ENCODE measurements at regions not wholly inside any gene's neighbourhood (a gene's known extent, or its start where the extent isn't known, plus 50 kb on each side); places are given as distances from the start of the nearest gene placed in this dataset.
"Not testable (repeated sequence)": the region's sequence is repeated elsewhere in the genome, so short reads cannot be mapped to it uniquely, and the experiment has no call there.

DNA sequence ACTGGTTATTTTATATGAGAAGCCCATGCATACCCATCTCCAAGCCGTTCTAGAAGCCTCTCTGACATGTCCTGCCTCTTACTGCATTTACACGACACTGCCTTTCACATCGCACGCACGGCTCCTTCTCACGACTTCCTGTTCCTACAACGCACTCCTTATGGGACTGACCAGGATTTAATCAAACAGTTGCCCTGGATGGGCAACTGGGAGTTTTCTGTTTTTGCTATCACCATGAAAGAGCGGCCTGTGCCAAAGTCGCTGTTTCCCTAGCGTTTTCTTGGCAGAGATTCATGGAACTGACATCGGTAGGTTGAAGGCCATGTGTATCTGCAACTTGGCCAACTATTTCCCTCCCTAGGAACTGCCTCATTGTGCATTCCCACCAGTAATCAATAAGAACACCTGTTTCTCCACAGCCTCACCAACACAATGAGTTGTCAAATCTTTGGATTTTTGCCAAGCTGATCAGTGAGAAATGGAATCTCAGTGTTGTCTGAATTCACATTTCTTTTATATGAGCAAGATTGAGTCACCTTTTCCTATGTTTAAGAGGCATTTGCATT, 97.2 kb upstream of the OTOS start:
- no peaks in the 10 kb centered on the region for H3K36me3 Mint-ChIP-seq (ENCODE audit: low read depth)
- no peak overlapping the region for H3K4me3 Mint-ChIP-seq
- no peaks in the 10 kb centered on the region for H3K4me1 Mint-ChIP-seq (ENCODE audit: low read depth)
- H3K27me3 Mint-ChIP-seq (ENCODE audit: low read depth), result peaks cover 7% of the 10 kb centered on the region
- no peak overlapping the region for H3K27ac Mint-ChIP-seq
- H3K9me3 Mint-ChIP-seq, result no peaks in the 10 kb centered on the region

DNA sequence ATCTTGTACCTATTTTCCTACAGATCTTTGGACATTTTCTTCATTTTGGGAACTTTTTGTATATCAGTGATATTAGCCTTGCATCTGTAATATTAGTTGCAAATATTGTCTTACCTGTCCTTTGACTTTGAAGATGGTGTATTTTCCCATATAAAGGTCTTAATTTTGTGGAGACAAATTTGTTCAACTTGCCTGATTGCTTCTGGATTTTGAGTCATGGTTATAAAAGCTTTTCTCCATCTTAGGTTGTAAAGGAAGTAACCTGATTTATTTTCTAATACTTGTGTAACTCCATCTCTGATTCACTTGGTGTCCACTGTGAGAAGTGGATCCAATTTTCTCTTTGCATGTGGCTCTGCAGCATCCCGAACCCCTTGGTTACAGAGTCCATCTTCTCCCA, 97.7 kb upstream of the OTOS start:
- H3K9me3 Mint-ChIP-seq, result no peaks in the 10 kb centered on the region
- peaks cover 7% of the 10 kb centered on the region for H3K27me3 Mint-ChIP-seq (ENCODE audit: low read depth)
- H3K4me1 Mint-ChIP-seq (ENCODE audit: low read depth), result no peaks in the 10 kb centered on the region
- H3K4me3 Mint-ChIP-seq, result no peak overlapping the region
- H3K36me3 Mint-ChIP-seq (ENCODE audit: low read depth), result no peaks in the 10 kb centered on the region
- no peak overlapping the region for H3K27ac Mint-ChIP-seq

DNA sequence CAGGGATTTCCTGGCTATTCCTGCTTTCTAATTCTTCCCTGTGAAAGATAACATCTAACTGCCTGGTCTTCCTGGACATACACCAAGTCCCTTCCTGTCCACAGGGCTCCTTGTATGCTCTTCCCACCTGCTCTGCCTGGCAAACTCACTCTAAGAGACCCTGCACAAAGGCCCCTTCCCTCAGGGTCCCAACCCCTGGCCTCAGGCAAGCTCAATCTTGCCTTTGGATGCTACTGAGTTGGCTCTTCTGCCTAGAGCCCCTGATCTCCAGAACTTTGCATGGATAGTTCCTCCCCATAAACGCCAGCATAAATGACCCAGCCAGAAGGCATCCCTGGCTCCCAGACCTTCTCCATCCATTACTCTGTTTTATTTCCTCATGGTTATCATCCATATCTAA, 98.3 kb upstream of the OTOS start:
- H3K9me3 Mint-ChIP-seq, result no peaks in the 10 kb centered on the region
- no peaks in the 10 kb centered on the region for H3K4me1 Mint-ChIP-seq (ENCODE audit: low read depth)
- H3K27me3 Mint-ChIP-seq (ENCODE audit: low read depth), result peaks cover 7% of the 10 kb centered on the region
- H3K27ac Mint-ChIP-seq, result no peak overlapping the region
- H3K36me3 Mint-ChIP-seq (ENCODE audit: low read depth), result no peaks in the 10 kb centered on the region
- H3K4me3 Mint-ChIP-seq, result no peak overlapping the region

DNA sequence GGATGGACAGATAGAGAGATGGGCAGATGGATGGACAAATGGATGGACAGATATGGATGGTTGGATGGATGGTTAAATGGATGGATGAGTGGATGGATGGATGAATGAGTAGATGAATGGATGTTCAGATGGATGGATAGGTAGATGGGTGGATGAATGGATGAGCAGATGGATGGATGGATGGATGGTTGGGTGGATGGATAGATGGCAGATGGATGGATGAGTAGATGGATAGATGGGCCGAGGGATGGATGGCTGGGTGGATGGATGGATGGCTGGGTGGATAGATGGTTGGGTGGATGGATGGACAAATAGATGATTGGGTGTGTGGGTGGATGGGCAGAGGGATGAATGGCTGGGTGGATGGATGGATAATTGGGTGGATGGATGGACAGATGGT, 98.9 kb upstream of the OTOS start:
- Mint-ChIP-seq H3K27me3 (ENCODE audit: low read depth) (peaks cover 12% of the 10 kb centered on the region), H3K4me1 (ENCODE audit: low read depth) (no peaks in the 10 kb centered on the region), H3K36me3 (ENCODE audit: low read depth) (no peaks in the 10 kb centered on the region), H3K27ac (no peak overlapping the region), H3K9me3 (no peaks in the 10 kb centered on the region), H3K4me3 (no peak overlapping the region)

DNA sequence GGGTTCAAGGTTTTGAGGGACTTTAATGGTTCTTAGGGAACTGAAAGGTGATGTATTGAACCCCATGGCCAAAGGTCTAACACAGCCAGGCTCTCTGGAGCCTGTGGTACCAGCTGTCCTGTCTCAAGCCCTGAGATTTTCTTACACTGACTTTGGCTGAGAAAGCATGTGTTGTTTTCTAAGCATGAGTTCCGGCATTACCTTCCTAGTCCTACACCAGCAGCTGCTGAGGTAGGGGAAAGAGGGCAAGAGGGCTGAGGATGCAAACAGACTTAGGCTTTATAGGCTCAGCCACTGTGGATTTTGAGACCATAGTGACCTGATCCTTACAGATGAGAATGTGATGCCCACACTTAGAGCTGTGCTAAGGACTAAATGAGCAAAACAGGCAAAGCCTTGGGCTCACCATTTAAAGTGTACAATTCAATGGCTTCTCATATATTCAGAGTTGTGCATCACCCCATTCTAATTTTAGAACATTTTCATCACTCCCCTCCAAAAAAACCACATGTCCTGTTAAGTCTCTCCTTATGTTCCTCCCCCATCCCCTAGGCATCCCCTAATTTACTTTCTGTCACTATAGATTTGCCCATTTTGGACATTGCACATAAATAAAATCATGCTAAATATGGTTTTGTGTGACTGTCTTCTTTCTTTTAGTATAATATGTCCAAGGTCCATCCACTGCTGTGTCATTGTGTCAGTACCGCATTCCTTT, 99.7 kb upstream of the OTOS start:
- Mint-ChIP-seq H3K9me3 (no peaks in the 10 kb centered on the region), H3K27me3 (ENCODE audit: low read depth) (peaks cover 14% of the 10 kb centered on the region), H3K27ac (no peak overlapping the region), H3K4me3 (no peak overlapping the region), H3K4me1 (ENCODE audit: low read depth) (no peaks in the 10 kb centered on the region), H3K36me3 (ENCODE audit: low read depth) (no peaks in the 10 kb centered on the region)

DNA sequence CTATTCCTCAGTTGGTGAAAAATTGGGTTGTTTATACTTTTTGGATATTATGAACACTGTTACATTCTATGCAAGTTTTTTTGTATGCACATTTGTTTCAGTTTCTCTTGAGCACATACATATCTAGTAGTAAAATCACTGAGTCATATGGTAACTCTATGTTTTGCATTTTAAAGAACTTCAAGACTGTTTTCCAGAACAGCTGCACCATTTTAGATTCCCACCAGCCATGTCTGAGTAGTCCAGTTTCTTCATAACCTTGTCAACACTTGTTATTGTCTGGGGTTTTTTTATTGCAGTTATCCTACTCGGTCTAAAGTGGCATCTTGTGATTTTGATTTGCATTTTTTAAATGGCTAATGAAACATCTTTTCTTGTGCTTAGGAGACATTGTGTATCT, 100.3 kb upstream of the OTOS start:
- no peak overlapping the region for H3K4me3 Mint-ChIP-seq
- no peaks in the 10 kb centered on the region for H3K9me3 Mint-ChIP-seq
- no peaks in the 10 kb centered on the region for H3K36me3 Mint-ChIP-seq (ENCODE audit: low read depth)
- no peak overlapping the region for H3K27ac Mint-ChIP-seq
- H3K4me1 Mint-ChIP-seq (ENCODE audit: low read depth), result no peaks in the 10 kb centered on the region
- H3K27me3 Mint-ChIP-seq (ENCODE audit: low read depth), result peaks cover 14% of the 10 kb centered on the region

DNA sequence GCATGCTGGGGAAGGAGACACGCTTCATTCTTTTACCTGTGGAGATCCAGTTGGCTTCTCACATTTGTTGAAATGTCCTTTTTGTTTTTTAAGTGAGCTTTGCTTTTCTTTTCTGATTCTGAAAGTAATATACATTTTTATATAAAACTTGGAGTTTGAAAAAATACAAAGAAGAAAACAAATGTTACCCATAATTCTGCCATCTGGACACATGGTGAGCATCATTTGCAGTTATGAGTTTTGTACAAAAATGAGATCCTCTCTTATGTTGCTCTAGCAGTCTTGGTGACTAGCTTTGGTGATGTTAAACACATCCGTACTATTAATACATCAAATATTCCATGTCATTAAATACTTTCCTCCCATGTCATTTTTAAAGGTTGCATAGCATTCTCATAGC, 101.1 kb upstream of the OTOS start:
- no peaks in the 10 kb centered on the region for H3K4me1 Mint-ChIP-seq (ENCODE audit: low read depth)
- peaks cover 14% of the 10 kb centered on the region for H3K27me3 Mint-ChIP-seq (ENCODE audit: low read depth)
- H3K36me3 Mint-ChIP-seq (ENCODE audit: low read depth), result no peaks in the 10 kb centered on the region
- no peak overlapping the region for H3K4me3 Mint-ChIP-seq
- H3K9me3 Mint-ChIP-seq, result no peaks in the 10 kb centered on the region
- no peak overlapping the region for H3K27ac Mint-ChIP-seq

DNA sequence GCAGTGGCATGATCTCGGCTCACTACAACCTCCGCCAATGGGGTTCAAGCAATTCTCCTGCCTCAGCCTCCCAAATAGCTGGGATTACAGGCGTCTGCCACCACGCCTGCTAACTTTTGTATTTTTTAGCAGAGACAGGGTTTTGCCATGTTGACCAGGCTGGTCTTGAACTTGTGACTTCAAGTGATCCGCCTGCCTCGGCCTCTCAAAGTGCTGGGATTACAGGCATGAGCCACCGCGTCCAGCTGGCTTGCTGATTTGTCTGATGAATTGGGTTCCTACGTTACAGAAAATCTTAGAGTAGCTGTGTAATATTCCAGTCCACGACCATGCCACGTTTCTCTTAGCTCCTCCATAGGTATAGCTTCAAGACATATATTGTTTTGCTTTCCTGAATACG, 102.6 kb upstream of the OTOS start:
- H3K4me3 Mint-ChIP-seq; H3K27ac Mint-ChIP-seq; H3K9me3 Mint-ChIP-seq; H3K4me1 Mint-ChIP-seq (ENCODE audit: low read depth); H3K36me3 Mint-ChIP-seq (ENCODE audit: low read depth): not testable (repeated sequence)
- H3K27me3 Mint-ChIP-seq (ENCODE audit: low read depth), result peaks cover 14% of the 10 kb centered on the region

DNA sequence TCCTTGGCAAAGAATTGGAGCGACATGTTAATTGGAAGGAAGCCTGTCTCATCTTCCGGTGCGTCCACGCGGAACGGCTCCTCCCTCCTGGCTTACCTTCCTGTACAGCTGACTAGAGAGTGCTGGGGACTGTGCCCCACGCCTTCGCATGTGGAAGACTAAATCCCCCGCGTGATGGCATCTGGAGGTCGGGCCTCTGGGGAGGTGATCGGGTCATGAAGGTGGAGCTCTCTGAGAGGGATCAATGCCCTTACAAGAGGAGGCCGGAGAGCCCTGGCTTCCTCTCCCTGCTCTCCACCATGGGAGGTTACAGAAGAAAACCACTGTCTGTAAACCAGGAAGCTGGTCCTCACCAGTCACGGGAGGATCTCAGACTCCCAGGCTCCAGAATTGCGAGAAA, 104.1 kb upstream of the OTOS start:
- no peaks in the 10 kb centered on the region for H3K36me3 Mint-ChIP-seq (ENCODE audit: low read depth)
- H3K27ac Mint-ChIP-seq, result no peak overlapping the region
- H3K9me3 Mint-ChIP-seq, result no peaks in the 10 kb centered on the region
- H3K27me3 Mint-ChIP-seq (ENCODE audit: low read depth), result peaks cover 14% of the 10 kb centered on the region
- no peaks in the 10 kb centered on the region for H3K4me1 Mint-ChIP-seq (ENCODE audit: low read depth)
- no peak overlapping the region for H3K4me3 Mint-ChIP-seq

DNA sequence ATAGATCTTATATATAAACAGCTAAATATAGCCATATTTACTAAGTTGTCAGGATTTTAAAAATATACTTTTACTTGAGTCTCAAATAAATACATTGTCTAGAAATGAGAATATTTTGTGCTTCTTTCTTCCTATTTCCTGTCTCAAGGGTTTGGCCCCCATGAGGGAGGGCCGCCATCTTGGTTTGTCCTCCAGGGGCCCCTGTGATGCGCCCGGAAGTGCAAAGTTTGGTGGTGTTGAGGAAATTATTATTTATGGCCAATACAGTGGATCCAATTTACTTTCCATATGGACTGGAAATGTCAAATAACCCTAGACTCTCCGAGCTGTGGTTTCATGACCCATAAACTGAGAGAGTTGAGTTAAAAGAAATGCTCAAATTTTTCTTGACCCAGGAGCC, 104.7 kb upstream of the OTOS start:
- H3K36me3 Mint-ChIP-seq (ENCODE audit: low read depth), result no peaks in the 10 kb centered on the region
- no peak overlapping the region for H3K27ac Mint-ChIP-seq
- H3K27me3 Mint-ChIP-seq (ENCODE audit: low read depth), result peaks cover 14% of the 10 kb centered on the region
- no peak overlapping the region for H3K4me3 Mint-ChIP-seq
- H3K9me3 Mint-ChIP-seq, result no peaks in the 10 kb centered on the region
- H3K4me1 Mint-ChIP-seq (ENCODE audit: low read depth), result no peaks in the 10 kb centered on the region

DNA sequence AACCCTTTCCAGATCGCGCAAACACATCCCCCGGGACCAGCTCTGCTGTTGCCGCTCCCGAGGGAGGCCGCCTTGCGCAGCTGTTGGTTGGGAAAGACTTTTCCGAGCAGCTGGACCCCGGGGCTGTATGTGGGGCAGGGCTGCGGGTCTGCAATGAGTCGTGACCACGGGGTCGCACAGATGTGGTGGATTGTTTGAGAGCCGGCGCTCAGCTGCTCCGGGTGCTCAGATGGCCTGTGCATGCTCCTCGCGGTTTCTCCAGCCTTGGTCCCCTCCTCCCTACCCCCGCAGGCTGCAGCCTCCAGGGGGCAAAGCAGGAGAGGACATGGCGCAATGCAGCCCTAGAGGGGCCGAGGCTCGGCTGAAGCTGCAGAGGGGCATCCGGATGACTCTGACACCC, 105.2 kb upstream of the OTOS start:
- no peaks in the 10 kb centered on the region for H3K36me3 Mint-ChIP-seq (ENCODE audit: low read depth)
- H3K27me3 Mint-ChIP-seq (ENCODE audit: low read depth), result peaks cover 14% of the 10 kb centered on the region
- H3K27ac Mint-ChIP-seq, result no peak overlapping the region
- no peaks in the 10 kb centered on the region for H3K9me3 Mint-ChIP-seq
- no peaks in the 10 kb centered on the region for H3K4me1 Mint-ChIP-seq (ENCODE audit: low read depth)
- no peak overlapping the region for H3K4me3 Mint-ChIP-seq

DNA sequence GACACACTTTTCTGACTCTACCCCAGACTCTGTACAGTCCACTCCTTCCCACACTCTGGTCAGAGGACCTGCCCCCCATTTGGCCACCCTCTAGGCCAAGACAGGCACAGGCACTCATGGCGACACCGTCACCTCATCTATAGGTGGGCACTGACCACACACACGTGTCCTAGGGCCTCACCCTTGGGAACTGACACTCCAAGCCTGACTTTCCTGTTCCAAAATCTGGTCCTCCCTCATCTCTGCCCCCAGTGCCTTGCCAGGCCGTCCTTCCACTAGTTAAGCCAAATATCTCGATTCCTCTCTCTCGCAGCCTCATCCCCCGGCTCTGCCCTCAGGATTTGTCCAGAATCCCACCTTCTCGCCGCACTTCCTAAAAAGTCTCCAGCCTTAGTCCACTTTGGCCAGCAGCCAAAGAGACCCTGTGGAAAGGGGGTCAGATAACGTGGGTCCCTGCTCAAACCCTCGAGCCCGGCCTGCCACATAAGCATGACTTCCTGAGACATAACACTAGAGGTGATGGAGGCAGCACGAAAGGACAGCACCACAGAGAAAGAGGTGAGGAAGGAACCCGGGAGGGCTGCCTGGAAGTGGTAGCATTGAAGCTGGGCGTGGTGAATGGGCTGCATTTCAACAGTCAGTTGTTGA, 105.8 kb upstream of the OTOS start:
- Mint-ChIP-seq H3K4me1 (ENCODE audit: low read depth) (no peaks in the 10 kb centered on the region), H3K27ac (no peak overlapping the region), H3K4me3 (no peak overlapping the region), H3K36me3 (ENCODE audit: low read depth) (no peaks in the 10 kb centered on the region), H3K9me3 (no peaks in the 10 kb centered on the region), H3K27me3 (ENCODE audit: low read depth) (peaks cover 13% of the 10 kb centered on the region)

DNA sequence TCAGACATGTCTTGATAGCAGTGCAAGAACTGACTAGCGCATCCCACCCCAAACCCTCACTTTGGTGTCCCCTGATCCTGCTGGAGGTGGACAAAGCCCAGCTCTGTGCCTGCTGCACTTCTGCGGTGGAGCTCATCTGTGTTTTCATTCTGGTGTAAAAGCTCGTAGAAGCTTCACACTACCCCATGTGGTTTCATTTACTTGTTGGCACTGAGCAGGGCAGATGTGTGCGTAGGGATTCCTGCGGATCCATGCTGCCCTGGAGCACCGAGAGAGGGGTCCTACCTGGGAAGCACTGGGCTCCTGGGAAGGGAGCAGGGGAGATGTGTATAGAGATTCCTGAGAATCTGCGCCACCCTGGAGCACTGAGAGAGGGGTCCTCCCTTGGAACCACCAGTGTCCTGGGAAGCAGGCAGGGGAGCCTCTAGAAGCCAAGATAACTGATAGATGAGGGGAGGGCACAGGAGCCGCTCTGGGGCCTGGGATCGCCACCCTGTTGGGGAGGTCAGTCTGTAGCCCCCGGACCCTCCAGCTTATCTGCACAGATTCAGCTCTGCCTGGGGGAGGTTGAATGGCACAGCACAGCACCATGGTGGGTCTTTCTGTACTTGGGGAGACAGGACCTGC, 106.9 kb upstream of the OTOS start:
- H3K36me3 Mint-ChIP-seq (ENCODE audit: low read depth), result no peaks in the 10 kb centered on the region
- H3K4me1 Mint-ChIP-seq (ENCODE audit: low read depth), result no peaks in the 10 kb centered on the region
- no peaks in the 10 kb centered on the region for H3K9me3 Mint-ChIP-seq
- no peak overlapping the region for H3K4me3 Mint-ChIP-seq
- no peak overlapping the region for H3K27ac Mint-ChIP-seq
- H3K27me3 Mint-ChIP-seq (ENCODE audit: low read depth), result peaks cover 7% of the 10 kb centered on the region

DNA sequence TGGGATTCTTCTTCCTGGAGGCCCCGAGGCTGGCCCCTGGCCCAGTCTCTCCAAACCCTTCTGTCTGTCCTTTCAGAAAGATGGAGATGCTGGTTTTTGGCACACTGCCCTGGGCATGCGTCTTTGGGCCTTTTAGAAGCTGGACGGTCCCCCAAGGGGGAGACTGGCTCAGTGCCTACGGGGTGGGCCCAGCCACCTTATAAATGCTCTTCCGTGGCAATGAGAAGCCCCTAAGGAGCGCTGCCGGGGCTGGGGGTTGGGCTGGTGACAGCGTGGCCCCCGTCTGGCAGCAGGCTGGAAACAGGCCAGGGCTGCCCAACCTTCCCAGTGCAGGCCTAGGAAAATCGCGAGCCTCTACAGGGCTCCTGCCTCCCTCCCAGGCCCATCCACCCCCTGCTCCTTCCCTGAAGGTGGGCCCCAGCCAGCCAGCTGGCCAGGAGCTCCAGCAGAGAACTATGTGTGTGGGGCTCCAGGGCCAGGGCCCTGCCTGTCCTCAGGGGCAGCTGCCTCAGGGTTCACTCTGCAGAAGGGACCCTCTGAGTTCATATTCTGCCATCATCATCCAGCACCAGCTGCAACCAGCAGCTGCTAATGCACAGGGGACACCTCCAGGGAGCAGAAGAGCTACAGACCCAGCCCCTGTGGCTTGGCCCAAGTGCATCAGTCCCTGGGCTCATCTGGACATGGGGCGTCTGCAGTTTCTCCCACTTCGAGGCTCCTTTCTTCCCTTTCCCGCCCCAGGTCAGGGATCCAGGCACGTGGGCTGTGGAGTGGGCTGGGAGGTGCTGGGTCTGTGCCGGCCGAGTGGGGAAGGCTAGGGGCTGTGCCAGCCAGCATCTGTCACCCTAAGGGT, 107.6 kb upstream of the OTOS start:
- Mint-ChIP-seq H3K9me3 (no peaks in the 10 kb centered on the region), H3K27me3 (ENCODE audit: low read depth) (peaks cover 7% of the 10 kb centered on the region), H3K36me3 (ENCODE audit: low read depth) (no peaks in the 10 kb centered on the region), H3K4me1 (ENCODE audit: low read depth) (no peaks in the 10 kb centered on the region), H3K4me3 (no peak overlapping the region), H3K27ac (no peak overlapping the region)

Data from T-helper 1 cell treated with Interleukin-12 subunit alpha and Interleukin-12 subunit beta and Interleukin-4 antibody, amounts not matched to agents 30 μg/mL and 1 μg/mL, for 36 hours (primary cell).